ENCODE measurements at regions not wholly inside any gene's neighbourhood (a gene's known extent, or its start where the extent isn't known, plus 50 kb on each side); places are given as distances from the start of the nearest gene placed in this dataset.

DNA sequence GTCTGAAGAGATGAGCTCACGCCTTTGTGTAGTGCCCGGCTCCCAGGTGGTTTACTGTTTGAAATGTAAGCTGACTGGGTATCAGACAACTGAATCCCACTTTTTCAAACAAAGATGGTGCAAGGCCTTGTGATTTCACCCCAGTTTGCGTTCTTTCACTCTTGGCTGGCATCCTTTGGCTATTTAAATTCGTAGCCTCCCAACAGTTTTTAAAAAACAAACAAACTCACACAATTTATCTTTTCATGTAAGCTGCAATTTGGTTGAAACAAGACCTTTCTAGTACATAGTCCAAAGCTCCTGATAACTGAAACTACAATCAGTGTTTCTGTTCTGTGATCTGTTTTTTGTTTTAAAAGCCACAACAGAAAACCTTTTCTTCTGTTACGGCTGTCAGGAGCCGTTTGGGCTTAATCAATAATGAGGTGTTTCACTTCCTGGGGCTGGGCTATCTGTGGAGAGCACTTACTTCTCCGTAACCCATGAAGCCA, 65.1 kb upstream of the NPAS1 start:
- Histone ChIP-seq H3K4me1 (ENCODE audit: control insufficient read depth in 1 of 2, insufficient read depth in 2 of 2, low read length in 2 of 2) (peaks cover 58 to 62% of the 10 kb centered on the region in 2 donors), H3K27ac (ENCODE audit: low read depth, low read length) (no peak overlapping the region), H3K9ac (ENCODE audit: low read depth in 1 of 2, low read length in 2 of 2) (peak overlapping the region; percentile 12 to 36), H3K27me3 (ENCODE audit: control insufficient read depth in 1 of 2, insufficient read depth in 2 of 2, low read length in 2 of 2) (no peaks in the 10 kb centered on the region), H3K36me3 (ENCODE audit: control insufficient read depth in 1 of 2, insufficient read depth in 2 of 2, low read length in 2 of 2) (no peaks in the 10 kb centered on the region), H3K9me3 (ENCODE audit: control insufficient read depth in 1 of 2, low read length in 2 of 2) (no peaks in the 10 kb centered on the region), H3K4me3 (ENCODE audit: low read depth in 1 of 2, low read length in 2 of 2) (peak overlapping the region; percentile 32 to 47)

DNA sequence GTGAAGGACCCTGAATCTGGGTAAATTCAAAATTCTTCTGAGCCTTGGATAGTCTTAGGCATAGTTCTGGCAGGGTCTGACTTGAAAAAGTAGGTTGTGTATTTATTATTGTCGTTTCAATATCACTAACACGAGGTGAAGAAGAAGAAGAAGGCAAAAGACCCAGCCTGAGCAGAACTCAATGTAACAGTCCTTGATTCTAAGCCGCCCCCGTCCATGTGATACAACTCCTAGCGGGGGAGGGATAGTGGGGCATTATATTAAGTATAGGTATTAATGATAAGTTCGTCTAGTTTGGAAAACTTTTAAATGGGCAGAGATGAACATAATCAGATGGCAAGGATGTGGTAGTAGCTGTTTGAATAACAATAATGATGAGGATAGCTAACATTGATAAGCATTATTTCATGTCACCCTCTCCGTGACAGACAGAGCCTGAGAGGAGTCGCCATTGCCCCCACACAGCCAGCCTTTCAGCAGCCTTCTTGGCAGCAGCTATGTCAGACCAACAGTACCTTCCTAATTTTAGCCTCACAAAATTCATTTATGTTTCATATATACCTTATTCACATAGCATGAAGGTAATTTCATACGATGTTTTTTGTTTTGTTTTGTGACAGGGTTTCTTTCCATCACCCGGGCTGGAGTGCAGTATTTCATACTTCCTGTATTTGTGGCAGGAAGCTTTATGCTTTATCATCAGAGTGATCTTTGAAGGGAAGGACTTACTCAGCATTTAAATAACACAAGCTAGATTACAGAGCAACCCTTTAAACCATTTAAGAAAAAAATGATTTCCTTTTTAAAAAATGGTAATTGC, 64.4 kb upstream of the NPAS1 start:
- no peak overlapping the region for H3K27ac ChIP-seq (ENCODE audit: low read depth, low read length)
- peak overlapping the region in 1 of 2 donors; percentile 36 for H3K9ac ChIP-seq (ENCODE audit: low read depth in 1 of 2, low read length in 2 of 2)
- H3K4me3 ChIP-seq (ENCODE audit: low read depth in 1 of 2, low read length in 2 of 2), result peak overlapping the region; percentile 32 to 47
- peaks cover 55 to 60% of the 10 kb centered on the region in 2 donors for H3K4me1 ChIP-seq (ENCODE audit: control insufficient read depth in 1 of 2, insufficient read depth in 2 of 2, low read length in 2 of 2)
- no peaks in the 10 kb centered on the region for H3K9me3 ChIP-seq (ENCODE audit: control insufficient read depth in 1 of 2, low read length in 2 of 2)
- H3K36me3 ChIP-seq (ENCODE audit: control insufficient read depth in 1 of 2, insufficient read depth in 2 of 2, low read length in 2 of 2), result no peaks in the 10 kb centered on the region
- H3K27me3 ChIP-seq (ENCODE audit: control insufficient read depth in 1 of 2, insufficient read depth in 2 of 2, low read length in 2 of 2), result no peaks in the 10 kb centered on the region

DNA sequence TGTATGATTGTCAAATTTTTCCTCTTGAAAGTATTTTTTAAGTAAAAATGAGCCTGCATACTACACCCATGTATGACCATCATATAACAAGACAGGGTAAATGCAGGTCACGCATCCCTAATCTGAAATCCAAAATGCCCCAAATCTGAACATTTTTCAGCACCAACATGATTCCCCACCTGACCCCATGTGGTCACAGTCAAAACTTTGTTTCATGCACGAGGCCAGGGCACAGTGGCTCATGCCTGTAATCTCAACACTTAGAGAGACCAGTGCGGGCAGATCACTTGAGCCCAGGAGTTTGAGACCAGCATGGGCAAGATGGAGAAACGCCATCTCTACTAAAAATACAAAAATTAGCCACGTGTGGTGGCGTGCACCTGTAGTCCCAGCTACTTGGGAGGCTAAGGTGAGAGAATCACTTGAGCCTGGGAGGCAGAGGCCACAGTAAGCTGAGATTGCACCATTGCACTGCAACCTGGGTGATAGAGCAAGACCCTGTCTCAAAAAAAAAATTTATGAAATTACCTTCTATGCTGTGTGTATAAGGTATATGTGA, 63.7 kb upstream of the NPAS1 start:
- H3K4me3 ChIP-seq (ENCODE audit: low read depth in 1 of 2, low read length in 2 of 2), result no peak overlapping the region
- H3K27ac ChIP-seq (ENCODE audit: low read depth, low read length), result no peak overlapping the region
- peaks cover 48 to 53% of the 10 kb centered on the region in 2 donors for H3K4me1 ChIP-seq (ENCODE audit: control insufficient read depth in 1 of 2, insufficient read depth in 2 of 2, low read length in 2 of 2)
- H3K36me3 ChIP-seq (ENCODE audit: control insufficient read depth in 1 of 2, insufficient read depth in 2 of 2, low read length in 2 of 2), result no peaks in the 10 kb centered on the region
- H3K27me3 ChIP-seq (ENCODE audit: control insufficient read depth in 1 of 2, insufficient read depth in 2 of 2, low read length in 2 of 2), result no peaks in the 10 kb centered on the region
- H3K9me3 ChIP-seq (ENCODE audit: control insufficient read depth in 1 of 2, low read length in 2 of 2), result no peaks in the 10 kb centered on the region
- H3K9ac ChIP-seq (ENCODE audit: low read depth in 1 of 2, low read length in 2 of 2), result no peak overlapping the region

DNA sequence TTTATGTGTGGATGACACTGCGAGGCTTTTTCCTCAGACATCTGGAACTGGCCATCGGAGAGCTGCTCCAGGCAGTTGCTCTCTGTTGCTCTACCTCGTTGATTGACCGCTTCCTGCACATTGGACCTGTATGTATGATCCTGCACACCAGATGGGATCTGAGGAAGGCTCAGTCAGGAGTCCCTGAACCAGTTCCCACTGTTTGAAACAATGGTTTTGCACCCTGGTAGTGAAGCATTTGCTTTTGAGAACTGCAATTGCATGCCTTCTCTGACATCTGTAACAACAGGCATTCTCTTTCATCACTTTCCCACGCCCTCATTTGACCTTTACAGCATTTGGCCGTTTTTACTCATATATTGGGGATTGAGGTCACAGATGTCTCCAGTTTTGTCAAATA, 61.1 kb upstream of the NPAS1 start:
- no peaks in the 10 kb centered on the region for H3K9me3 ChIP-seq (ENCODE audit: control insufficient read depth in 1 of 2, low read length in 2 of 2)
- H3K4me3 ChIP-seq (ENCODE audit: low read depth in 1 of 2, low read length in 2 of 2), result no peak overlapping the region
- peaks cover 29 to 34% of the 10 kb centered on the region in 2 donors for H3K4me1 ChIP-seq (ENCODE audit: control insufficient read depth in 1 of 2, insufficient read depth in 2 of 2, low read length in 2 of 2)
- no peaks in the 10 kb centered on the region for H3K36me3 ChIP-seq (ENCODE audit: control insufficient read depth in 1 of 2, insufficient read depth in 2 of 2, low read length in 2 of 2)
- no peak overlapping the region for H3K9ac ChIP-seq (ENCODE audit: low read depth in 1 of 2, low read length in 2 of 2)
- no peak overlapping the region for H3K27ac ChIP-seq (ENCODE audit: low read depth, low read length)
- no peaks in the 10 kb centered on the region for H3K27me3 ChIP-seq (ENCODE audit: control insufficient read depth in 1 of 2, insufficient read depth in 2 of 2, low read length in 2 of 2)

DNA sequence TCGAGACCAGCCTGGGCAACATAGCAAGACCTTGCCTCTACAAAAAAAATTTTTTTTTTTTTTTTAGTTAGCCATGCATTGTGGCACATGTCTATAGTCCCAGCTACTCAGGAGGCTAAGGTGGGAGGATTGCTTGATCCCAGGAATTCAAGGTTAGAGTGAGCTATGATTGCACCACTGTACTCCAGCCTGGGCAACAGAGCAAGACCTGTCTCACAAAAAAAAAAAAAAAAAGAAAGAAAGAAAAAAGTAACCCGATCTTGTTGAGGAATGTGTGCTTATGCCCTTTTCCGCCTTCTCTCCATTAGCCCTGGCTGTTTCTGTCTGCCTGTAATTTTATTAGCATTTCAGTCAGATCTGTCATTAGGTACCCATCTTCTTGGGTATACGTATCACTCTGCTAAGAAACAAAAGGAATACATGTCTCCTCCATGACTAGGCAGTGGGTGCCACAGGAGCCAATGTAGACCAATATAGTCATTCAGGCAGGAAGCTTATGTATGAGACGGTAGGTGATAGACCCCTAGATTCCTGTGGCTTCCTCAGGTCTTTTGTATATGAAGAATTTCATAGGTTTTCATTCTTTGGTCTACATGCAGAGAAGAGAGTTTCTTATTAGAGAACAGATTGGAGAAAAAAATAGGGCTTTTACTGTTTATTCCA, 59.6 kb upstream of the NPAS1 start:
- Histone ChIP-seq H3K4me1 (ENCODE audit: control insufficient read depth in 1 of 2, insufficient read depth in 2 of 2, low read length in 2 of 2) (peaks cover 14 to 19% of the 10 kb centered on the region in 2 donors), H3K27ac (ENCODE audit: low read depth, low read length) (no peak overlapping the region), H3K9ac (ENCODE audit: low read depth in 1 of 2, low read length in 2 of 2) (no peak overlapping the region), H3K9me3 (ENCODE audit: control insufficient read depth in 1 of 2, low read length in 2 of 2) (no peaks in the 10 kb centered on the region), H3K36me3 (ENCODE audit: control insufficient read depth in 1 of 2, insufficient read depth in 2 of 2, low read length in 2 of 2) (no peaks in the 10 kb centered on the region), H3K4me3 (ENCODE audit: low read depth in 1 of 2, low read length in 2 of 2) (no peak overlapping the region), H3K27me3 (ENCODE audit: control insufficient read depth in 1 of 2, insufficient read depth in 2 of 2, low read length in 2 of 2) (no peaks in the 10 kb centered on the region)

DNA sequence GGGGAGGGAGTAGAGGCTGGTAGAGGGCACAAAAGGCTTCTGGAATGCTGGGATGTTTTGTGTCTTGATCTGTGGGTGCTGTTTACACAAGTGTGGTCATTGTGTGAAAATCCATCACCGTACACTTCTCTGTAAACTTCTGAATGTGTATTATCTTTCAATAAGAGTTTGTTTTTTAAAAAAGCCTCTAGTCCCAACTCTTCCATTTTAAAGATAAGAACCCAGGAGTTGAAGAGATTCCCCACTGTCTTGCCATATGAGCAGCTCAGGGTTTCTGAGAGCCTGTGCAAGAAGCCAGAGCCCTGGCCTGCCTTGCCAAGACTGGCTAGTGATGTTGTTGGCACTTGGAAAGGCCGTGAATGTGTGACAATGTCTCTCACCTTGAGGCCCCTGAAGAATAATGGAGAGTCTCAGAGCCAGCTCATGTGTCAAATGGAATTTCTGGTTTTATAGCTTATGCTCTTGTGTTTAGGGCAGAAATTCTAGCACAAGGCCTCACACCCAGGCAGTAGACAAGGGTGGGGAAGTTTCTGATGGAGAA, 57.5 kb upstream of the NPAS1 start:
- no peaks in the 10 kb centered on the region for H3K9me3 ChIP-seq (ENCODE audit: control insufficient read depth in 1 of 2, low read length in 2 of 2)
- H3K9ac ChIP-seq (ENCODE audit: low read depth in 1 of 2, low read length in 2 of 2), result no peak overlapping the region
- no peak overlapping the region for H3K27ac ChIP-seq (ENCODE audit: low read depth, low read length)
- H3K4me3 ChIP-seq (ENCODE audit: low read depth in 1 of 2, low read length in 2 of 2), result no peak overlapping the region
- H3K36me3 ChIP-seq (ENCODE audit: control insufficient read depth in 1 of 2, insufficient read depth in 2 of 2, low read length in 2 of 2), result no peaks in the 10 kb centered on the region
- H3K27me3 ChIP-seq (ENCODE audit: control insufficient read depth in 1 of 2, insufficient read depth in 2 of 2, low read length in 2 of 2), result no peaks in the 10 kb centered on the region
- H3K4me1 ChIP-seq (ENCODE audit: control insufficient read depth in 1 of 2, insufficient read depth in 2 of 2, low read length in 2 of 2), result peaks cover 11 to 12% of the 10 kb centered on the region in 2 donors

DNA sequence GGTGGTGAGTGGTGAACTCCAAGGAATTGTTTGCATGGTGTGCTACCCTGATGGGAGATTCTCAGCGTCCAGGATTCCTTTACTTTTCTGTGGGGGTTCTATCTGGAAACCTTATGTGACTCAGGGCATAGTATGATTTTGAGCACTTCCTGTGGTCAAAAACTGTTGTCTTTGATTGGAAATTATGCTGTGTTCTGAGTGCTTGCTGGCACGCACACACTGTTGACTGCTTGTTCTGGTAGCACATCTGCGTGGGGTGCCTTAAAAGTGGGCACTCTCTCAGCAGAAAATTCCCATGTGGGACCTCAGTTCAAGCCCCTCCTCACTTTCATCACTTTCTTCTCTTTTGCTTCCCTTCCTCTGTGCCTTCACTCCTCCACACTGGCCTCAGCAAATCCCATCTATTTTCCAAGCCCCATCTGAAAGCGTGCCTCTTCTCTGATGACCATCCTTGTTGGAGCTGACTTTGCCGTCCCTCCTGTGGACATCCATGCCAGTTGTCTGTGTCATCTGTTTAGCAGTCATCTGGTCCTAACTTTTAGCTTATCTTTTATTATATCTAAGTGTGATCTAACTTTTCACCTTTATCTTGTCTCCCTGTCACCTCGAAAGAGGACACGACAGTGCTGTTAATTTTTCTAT, 56.4 kb upstream of the NPAS1 start:
- Histone ChIP-seq H3K27me3 (ENCODE audit: control insufficient read depth in 1 of 2, insufficient read depth in 2 of 2, low read length in 2 of 2) (no peaks in the 10 kb centered on the region), H3K9me3 (ENCODE audit: control insufficient read depth in 1 of 2, low read length in 2 of 2) (no peaks in the 10 kb centered on the region), H3K36me3 (ENCODE audit: control insufficient read depth in 1 of 2, insufficient read depth in 2 of 2, low read length in 2 of 2) (no peaks in the 10 kb centered on the region), H3K4me3 (ENCODE audit: low read depth in 1 of 2, low read length in 2 of 2) (no peak overlapping the region), H3K9ac (ENCODE audit: low read depth in 1 of 2, low read length in 2 of 2) (no peak overlapping the region), H3K4me1 (ENCODE audit: control insufficient read depth in 1 of 2, insufficient read depth in 2 of 2, low read length in 2 of 2) (peaks cover 22 to 23% of the 10 kb centered on the region in 2 donors), H3K27ac (ENCODE audit: low read depth, low read length) (no peak overlapping the region)

DNA sequence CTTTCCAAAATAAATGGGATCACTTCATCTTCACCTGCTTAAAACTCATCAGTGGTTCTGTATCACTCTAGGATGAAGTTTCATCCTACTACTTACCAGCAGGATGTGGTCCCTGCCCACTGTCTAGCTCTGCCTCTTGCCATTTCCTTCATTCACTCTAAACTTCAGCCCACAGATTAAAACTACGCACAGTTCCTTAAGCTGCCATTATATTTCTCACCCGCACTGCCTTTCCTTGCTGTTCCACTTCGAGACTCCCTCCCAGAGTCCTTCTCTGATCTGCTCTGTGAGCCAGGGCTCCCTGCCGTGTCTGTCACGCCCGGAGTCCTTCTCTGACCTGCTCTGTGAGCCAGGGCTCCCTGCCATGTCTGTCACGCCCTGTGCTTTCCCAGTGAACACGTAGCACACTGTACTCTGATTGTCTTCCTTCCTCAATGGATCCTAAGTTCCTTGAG, 52.0 kb upstream of the NPAS1 start:
- H3K9ac ChIP-seq (ENCODE audit: low read depth in 1 of 2, low read length in 2 of 2), result peak overlapping the region in 1 of 2 donors; percentile 67
- H3K4me3 ChIP-seq (ENCODE audit: low read depth in 1 of 2, low read length in 2 of 2), result peak overlapping the region in 1 of 2 donors; percentile 23
- H3K9me3 ChIP-seq (ENCODE audit: control insufficient read depth in 1 of 2, low read length in 2 of 2), result no peaks in the 10 kb centered on the region
- H3K4me1 ChIP-seq (ENCODE audit: control insufficient read depth in 1 of 2, insufficient read depth in 2 of 2, low read length in 2 of 2), result peaks cover 20 to 25% of the 10 kb centered on the region in 2 donors
- H3K27me3 ChIP-seq (ENCODE audit: control insufficient read depth in 1 of 2, insufficient read depth in 2 of 2, low read length in 2 of 2), result no peaks in the 10 kb centered on the region
- no peak overlapping the region for H3K27ac ChIP-seq (ENCODE audit: low read depth, low read length)
- H3K36me3 ChIP-seq (ENCODE audit: control insufficient read depth in 1 of 2, insufficient read depth in 2 of 2, low read length in 2 of 2), result peaks cover 6 to 12% of the 10 kb centered on the region in 2 donors
